Activated B cell treated with CpG ODN at 0.5 μM for 24 hours (primary cell): ENCODE measurements at regions not wholly inside any gene's neighbourhood (a gene's known extent, or its start where the extent isn't known, plus 50 kb on each side); places are given as distances from the start of the nearest gene placed in this dataset.

ENCODE experiments used
- ATAC-seq: fragments of 200-7000 bp; cut with Tn5 transposase; one replicate; pipeline ENCODE4 v1.10.0; 2021; ENCODE audit warnings: low read depth, mild to moderate bottlenecking, moderate library complexity
- CTCF ChIA-PET: fragments of 350-600 bp; sonication (Branson Sonifier 250); formaldehyde crosslinking; loops from one replicate; lab custom pipeline; 2021; ENCODE audit warnings: antibody characterized with exemption; lab: Charles Lee
- POLR2A ChIA-PET: fragments of 350-600 bp; sonication (Branson Sonifier 250); formaldehyde crosslinking; loops from one replicate; lab custom pipeline; 2021; ENCODE audit warnings: antibody characterized with exemption; lab: Charles Lee
- DNase-seq: peaks from one replicate; pipeline ENCODE4 v3.0.0; 2022
- H3K27ac Mint-ChIP-seq: one replicate; pipeline ENCODE4 v1.8.0; 2020; ENCODE audit warnings: mixed read lengths
- H3K27me3 Mint-ChIP-seq: one replicate; pipeline ENCODE4 v1.8.0; 2021; ENCODE audit warnings: mixed read lengths
- H3K36me3 Mint-ChIP-seq: one replicate; pipeline ENCODE4 v1.8.0; 2021; ENCODE audit warnings: low read depth, mixed read lengths
- H3K4me1 Mint-ChIP-seq: one replicate; pipeline ENCODE4 v1.8.0; 2021; ENCODE audit warnings: mixed read lengths
- H3K4me3 Mint-ChIP-seq: one replicate; pipeline ENCODE4 v1.8.0; 2020; ENCODE audit warnings: mild to moderate bottlenecking, mixed read lengths
- H3K9me3 Mint-ChIP-seq: one replicate; pipeline ENCODE4 v1.8.0; 2020; ENCODE audit warnings: mixed read lengths
- CTCF ChIP-seq: fragments of 200-600 bp; IDR thresholded peaks from one replicate; pipeline ENCODE4 v1.8.0; 2022; ENCODE audit warnings: antibody characterized with exemption, mild to moderate bottlenecking
- intact Hi-C: fragments of 100-400 bp; cut with micrococcal nuclease; formaldehyde crosslinking; loops from one replicate; pipeline ENCODE4 v1.15.1; 2024

GRCh38 chr5:2442496-2443354, 308.8 kb downstream of the IRX2 start:
- Mint-ChIP-seq H3K9me3 (no peaks in the 10 kb centered on the region), H3K4me3 (no peak overlapping the region), H3K27ac (no peak overlapping the region), H3K4me1 (no peaks in the 10 kb centered on the region), H3K36me3 (no peaks in the 10 kb centered on the region), H3K27me3 (no peaks in the 10 kb centered on the region)
- ChIA-PET CTCF (no interaction called here), POLR2A (no interaction called here)
- no peak for TF ChIP-seq CTCF
- DNase-seq (no peak), ATAC-seq (no peak)
- intact Hi-C loops: no loop called here

- Mint-ChIP-seq H3K4me1 (no peaks in the 10 kb centered on the region), H3K27me3 (no peaks in the 10 kb centered on the region), H3K36me3 (no peaks in the 10 kb centered on the region), H3K9me3 (no peaks in the 10 kb centered on the region), H3K4me3 (no peak overlapping the region), H3K27ac (no peak overlapping the region)
- ATAC-seq (no peak), DNase-seq (no peak)
- ChIA-PET CTCF (no interaction called here), POLR2A (no interaction called here)
- no peak for TF ChIP-seq CTCF
- intact Hi-C loops: no loop called here
Observed at GRCh38 chr5:2441495-2442180, 309.8 kb downstream of the IRX2 start.

GRCh38 chr5:2439608-2440007, 311.9 kb downstream of the IRX2 start:
- H3K27ac Mint-ChIP-seq: no peak overlapping the region
- H3K4me1 Mint-ChIP-seq: no peaks in the 10 kb centered on the region
- DNase-seq: no peak
- no peak for ATAC-seq
- TF ChIP-seq CTCF: no peak
- intact Hi-C loops: no loop called here
- no peaks in the 10 kb centered on the region for H3K36me3 Mint-ChIP-seq
- CTCF ChIA-PET: no interaction called here
- no peak overlapping the region for H3K4me3 Mint-ChIP-seq
- H3K9me3 Mint-ChIP-seq: no peaks in the 10 kb centered on the region
- POLR2A ChIA-PET: no interaction called here
- H3K27me3 Mint-ChIP-seq: no peaks in the 10 kb centered on the region

- no peaks in the 10 kb centered on the region for H3K36me3 Mint-ChIP-seq
- H3K27me3 Mint-ChIP-seq: no peaks in the 10 kb centered on the region
- ATAC-seq: no peak
- DNase-seq: no peak
- ChIA-PET POLR2A (no interaction called here), CTCF (no interaction called here)
- intact Hi-C loops: no loop called here
- H3K27ac Mint-ChIP-seq: no peak overlapping the region
- no peaks in the 10 kb centered on the region for H3K4me1 Mint-ChIP-seq
- no peaks in the 10 kb centered on the region for H3K9me3 Mint-ChIP-seq
- no peak for TF ChIP-seq CTCF
- no peak overlapping the region for H3K4me3 Mint-ChIP-seq
Observed at GRCh38 chr5:2433086-2433485, 318.4 kb downstream of the IRX2 start.

GRCh38 chr5:2432076-2432920, 319.2 kb downstream of the IRX2 start:
- Mint-ChIP-seq H3K4me1 (no peaks in the 10 kb centered on the region), H3K27me3 (no peaks in the 10 kb centered on the region), H3K9me3 (no peaks in the 10 kb centered on the region), H3K27ac (no peak overlapping the region), H3K36me3 (no peaks in the 10 kb centered on the region), H3K4me3 (no peak overlapping the region)
- ChIA-PET CTCF (no interaction called here), POLR2A (no interaction called here)
- no peak for DNase-seq
- intact Hi-C loops: no loop called here
- ATAC-seq: no peak
- no peak for TF ChIP-seq CTCF
